HG02588 (cell line): ENCODE measurements at regions not wholly inside any gene's neighbourhood (a gene's known extent, or its start where the extent isn't known, plus 50 kb on each side); places are given as distances from the start of the nearest gene placed in this dataset.
"Not testable (repeated sequence)": the region's sequence is repeated elsewhere in the genome, so short reads cannot be mapped to it uniquely, and the experiment has no call there.

Source experiments
- ATAC-seq: cut with Tn5 transposase; IDR thresholded peaks from one replicate; pipeline ENCODE4 v1.9.1; 2021; ENCODE audit warnings: mild to moderate bottlenecking, moderate library complexity; ENCODE audit not compliant: unreplicated experiment

DNA sequence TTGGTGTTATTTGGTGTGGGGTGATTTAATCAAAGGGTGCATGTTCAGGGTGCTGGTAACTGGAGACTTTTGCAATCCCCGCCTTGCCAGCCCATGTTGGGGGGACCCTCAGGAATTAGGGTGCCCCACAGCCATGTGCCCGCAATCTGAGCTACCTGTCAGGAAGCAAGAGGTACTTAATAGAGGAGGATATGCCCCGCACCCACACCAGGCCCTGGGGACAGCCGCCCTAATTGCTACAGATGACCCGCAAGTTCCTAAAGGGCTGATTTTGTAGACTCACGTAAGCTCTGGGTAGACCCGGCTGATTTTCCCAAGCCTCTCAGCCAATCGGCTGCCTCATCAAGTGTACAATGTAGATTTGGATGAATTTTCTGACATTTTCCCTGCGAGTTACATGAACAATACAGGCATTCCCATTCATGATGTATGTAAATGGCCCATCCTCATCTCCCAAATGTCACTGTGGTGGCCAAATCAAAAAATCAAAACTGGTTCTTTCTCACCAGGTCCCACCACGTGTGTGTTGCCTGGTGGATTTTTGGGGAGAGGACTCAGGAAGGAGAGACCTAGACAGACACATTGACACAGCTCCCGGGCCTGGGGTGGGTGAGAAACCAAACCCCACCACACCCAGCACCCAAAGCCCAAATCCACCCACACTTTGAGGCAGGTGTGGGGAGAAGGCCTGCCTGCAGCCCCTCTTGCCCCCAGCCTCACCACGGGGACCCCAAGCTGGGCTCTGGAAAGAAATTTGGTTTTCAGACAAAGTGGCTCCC lies 119.2 kb upstream of the SPACA7 start:
- no peak for ATAC-seq

DNA sequence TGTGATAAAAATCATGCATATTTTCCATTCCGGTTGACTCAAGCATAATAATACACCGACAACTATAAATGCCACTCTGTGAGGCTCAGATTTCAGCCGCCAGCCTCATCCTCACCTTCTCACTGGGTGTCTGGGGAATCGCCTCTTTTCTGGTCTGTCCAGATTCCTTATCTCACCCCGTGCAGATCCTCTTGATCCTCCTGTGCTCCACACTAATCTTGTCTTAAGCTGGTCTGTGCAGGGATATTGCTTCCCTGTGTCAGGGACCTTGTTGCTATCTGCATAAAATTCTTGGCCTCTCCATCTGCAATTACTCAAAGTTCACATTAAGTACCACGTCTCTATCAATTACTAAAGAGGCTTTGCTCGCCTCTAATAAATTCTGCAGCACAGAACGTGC lies 116.6 kb upstream of the SPACA7 start:
- ATAC-seq = no peak

GRCh38 chr13:112260108-112261055 lies 115.8 kb upstream of the SPACA7 start:
- no peak for ATAC-seq

- ATAC-seq = no peak
Observed at GRCh38 chr13:112261924-112262323, 114.2 kb upstream of the SPACA7 start.

- no peak for ATAC-seq
Observed at GRCh38 chr13:112263152-112263551, 113.0 kb upstream of the SPACA7 start.

DNA sequence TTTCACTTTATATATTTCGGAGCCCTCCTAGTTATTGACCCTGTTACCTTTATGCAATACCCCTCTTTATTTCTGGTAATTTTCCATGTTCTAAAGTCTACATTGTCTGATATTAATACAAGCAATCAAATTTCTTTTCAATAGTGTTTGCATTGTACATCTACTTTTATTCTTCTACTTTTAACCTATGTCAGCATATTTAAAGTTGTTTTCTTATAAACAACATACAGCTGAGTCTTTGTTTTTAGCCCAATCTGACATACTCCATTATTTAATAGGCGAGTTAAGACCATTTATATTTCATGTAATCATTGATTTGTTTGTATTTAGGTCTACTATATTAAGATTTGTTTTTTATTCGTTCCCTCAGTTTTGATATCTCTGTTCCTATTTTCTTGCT lies 108.5 kb upstream of the SPACA7 start:
- no peak for ATAC-seq

GRCh38 chr13:112270951-112271350 lies 105.2 kb upstream of the SPACA7 start:
- ATAC-seq = peak; percentile 47

GRCh38 chr13:112286733-112287132 lies 89.4 kb upstream of the SPACA7 start:
- not testable (repeated sequence) for ATAC-seq

DNA sequence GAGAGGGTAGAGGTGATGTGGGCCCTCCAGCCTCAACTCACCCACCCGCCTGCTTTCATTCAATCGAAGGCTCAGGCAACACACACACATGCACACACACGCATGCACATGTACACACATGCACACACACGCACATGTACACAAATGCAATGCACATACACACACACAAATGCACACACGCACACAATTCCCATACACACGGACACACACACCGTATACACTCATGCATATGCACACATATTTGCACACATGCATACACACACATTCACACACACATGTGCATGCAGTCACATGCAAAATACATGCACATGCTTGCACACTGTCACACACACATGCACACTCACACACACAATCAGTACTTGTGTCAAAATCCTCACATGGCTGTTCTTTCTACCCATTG lies 55.9 kb upstream of the SPACA7 start:
- no peak for ATAC-seq

- no peak for ATAC-seq
Observed at GRCh38 chr13:112322557-112322956, 53.6 kb upstream of the SPACA7 start.

DNA sequence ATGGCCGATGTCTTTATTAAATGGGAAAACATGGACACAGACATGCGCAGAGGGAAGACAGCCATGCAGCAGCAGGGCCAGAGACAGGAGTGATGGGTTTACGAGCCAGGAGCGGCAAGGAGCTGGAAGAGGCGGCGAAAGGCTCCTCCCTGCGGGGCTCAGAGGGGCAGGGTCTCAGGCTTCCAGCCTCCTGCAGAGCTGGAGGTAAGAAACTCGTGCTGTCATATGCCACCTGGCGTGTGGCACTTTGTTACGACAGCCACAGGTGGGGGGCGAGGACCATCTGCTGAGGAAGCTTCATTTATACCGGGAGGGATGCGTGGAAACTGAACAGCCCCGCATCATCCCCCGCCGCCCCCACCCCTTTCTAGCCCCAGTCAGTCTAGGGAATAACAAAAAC lies 52.0 kb upstream of the SPACA7 start:
- ATAC-seq = no peak

GRCh38 chr13:112325142-112325808 lies 50.9 kb upstream of the SPACA7 start:
- ATAC-seq = no peak

- no peak for ATAC-seq
Observed at GRCh38 chr13:112325920-112326645, 50.1 kb upstream of the SPACA7 start.
